Neuronal stem cell (in vitro differentiated cells): ENCODE measurements at regions not wholly inside any gene's neighbourhood (a gene's known extent, or its start where the extent isn't known, plus 50 kb on each side); places are given as distances from the start of the nearest gene placed in this dataset.

ENCODE experiments used
- DNase-seq: peaks from one replicate; pipeline ENCODE4 v3.0.0-alpha.2; 2013; ENCODE audit warnings: low spot score
- H2AFZ ChIP-seq: one replicate; pipeline ENCODE4 v1.6.1; 2013; ENCODE audit warnings: mild to moderate bottlenecking, low read length, inconsistent platforms
- H2AK5ac ChIP-seq: 2 replicates; pipeline ENCODE4 v1.6.1; 2013; ENCODE audit warnings: low read depth, mild to moderate bottlenecking, inconsistent platforms, low read length, moderate library complexity, mixed read lengths
- H2BK120ac ChIP-seq: 2 replicates; pipeline ENCODE4 v1.6.1; 2013; ENCODE audit warnings: low read depth, mild to moderate bottlenecking, inconsistent platforms, low read length, moderate library complexity, mixed read lengths
- H2BK12ac ChIP-seq: one replicate; pipeline ENCODE4 v1.6.1; 2013; ENCODE audit warnings: low read length, inconsistent platforms
- H2BK15ac ChIP-seq: 2 replicates; pipeline ENCODE4 v1.6.1; 2013; ENCODE audit warnings: mild to moderate bottlenecking, low read length, inconsistent platforms, mixed read lengths
- H2BK5ac ChIP-seq: one replicate; pipeline ENCODE4 v1.6.1; 2013; ENCODE audit warnings: inconsistent platforms, mild to moderate bottlenecking, low read length, moderate library complexity
- H3K14ac ChIP-seq: one replicate; pipeline ENCODE4 v1.6.1; 2013; ENCODE audit warnings: low read length, inconsistent platforms
- H3K18ac ChIP-seq: 2 replicates; pipeline ENCODE4 v1.6.1; 2013; ENCODE audit warnings: low read length, inconsistent platforms
- H3K23ac ChIP-seq: 2 replicates; pipeline ENCODE4 v1.6.1; 2013; ENCODE audit warnings: low read depth, mild to moderate bottlenecking, mixed read lengths, low read length, inconsistent platforms; ENCODE audit not compliant: poor library complexity
- H3K27ac ChIP-seq: replicated peaks from 3 replicates; pipeline ENCODE4 v1.5.1; 2013; ENCODE audit warnings: low read length, inconsistent platforms
- H3K27me3 ChIP-seq, 3 experiments: 2 replicates each; pipeline ENCODE4 v1.6.1; 2013; ENCODE audit warnings: low read length in 3 of 3, mild to moderate bottlenecking in 2 of 3, inconsistent platforms in 1 of 3, low read depth in 1 of 3, mixed read lengths in 1 of 3, moderate library complexity in 1 of 3; ENCODE audit not compliant: control insufficient read depth in 3 of 3, insufficient read depth in 3 of 3
- H3K36me3 ChIP-seq, 2 donors: replicated peaks in 1 of 2; 2 replicates each; pipeline ENCODE4 v1.6.1; 2013; ENCODE audit warnings: low read length in 2 of 2; ENCODE audit not compliant: control insufficient read depth in 2 of 2, insufficient read depth in 2 of 2
- H3K4ac ChIP-seq: 2 replicates; pipeline ENCODE4 v1.6.1; 2013; ENCODE audit warnings: inconsistent platforms, mild to moderate bottlenecking, low read length, moderate library complexity
- H3K4me1 ChIP-seq, 2 donors: 1 replicate in 1 of 2; 2 replicates in 1 of 2; pipeline ENCODE4 v1.6.1; 2013; ENCODE audit warnings: low read length in 2 of 2, low read depth in 1 of 2; ENCODE audit not compliant: control insufficient read depth in 2 of 2, insufficient read depth in 1 of 2
- H3K4me2 ChIP-seq: one replicate; pipeline ENCODE4 v1.6.1; 2013; ENCODE audit warnings: mild to moderate bottlenecking, low read length, inconsistent platforms; ENCODE audit not compliant: insufficient read depth, poor library complexity, severe bottlenecking
- H3K4me3 ChIP-seq, 2 donors: 2 replicates each; pipeline ENCODE4 v1.5.1; 2013; ENCODE audit warnings: low read length in 2 of 2, mild to moderate bottlenecking in 2 of 2, inconsistent platforms in 1 of 2, moderate library complexity in 1 of 2
- H3K79me1 ChIP-seq: one replicate; pipeline ENCODE4 v1.6.1; 2013; ENCODE audit warnings: low read depth, mild to moderate bottlenecking, inconsistent platforms, low read length, moderate library complexity
- H3K9ac ChIP-seq: one replicate; pipeline ENCODE4 v1.6.1; 2013; ENCODE audit warnings: mild to moderate bottlenecking, low read depth, low read length, inconsistent platforms; ENCODE audit not compliant: poor library complexity
- H3K9me3 ChIP-seq, 2 donors: replicated peaks in 1 of 2; 2 replicates each; pipeline versions ENCODE3 to v1.6.1; 2013; ENCODE audit warnings: low read length in 2 of 2, mild to moderate bottlenecking in 2 of 2, inconsistent platforms in 1 of 2, low read depth in 1 of 2, mixed read lengths in 1 of 2, moderate library complexity in 1 of 2; ENCODE audit not compliant: control insufficient read depth in 2 of 2, insufficient read depth in 1 of 2
- H4K8ac ChIP-seq: one replicate; pipeline ENCODE4 v1.6.1; 2013; ENCODE audit warnings: low read depth, mild to moderate bottlenecking, inconsistent platforms, low read length, moderate library complexity
- H4K91ac ChIP-seq: one replicate; pipeline ENCODE4 v1.6.1; 2013; ENCODE audit warnings: low read length, low read depth, mild to moderate bottlenecking, inconsistent platforms; ENCODE audit not compliant: poor library complexity
- WGBS, 2 donors: extraction: QIAGEN DNeasy Blood & Tissue Kit; methylation state at CpG; one replicate each; pipeline ENCODE4 v1.1.7; 2013; ENCODE audit warnings: missing lambda C conversion rate in 2 of 2, mixed read lengths in 1 of 2; ENCODE audit not compliant: insufficient read length in 2 of 2, insufficient replicate concordance in 1 of 2; ENCODE audit errors: extremely low coverage in 2 of 2; 5-methylcytosine and 5-hydroxymethylcytosine counted together

DNA sequence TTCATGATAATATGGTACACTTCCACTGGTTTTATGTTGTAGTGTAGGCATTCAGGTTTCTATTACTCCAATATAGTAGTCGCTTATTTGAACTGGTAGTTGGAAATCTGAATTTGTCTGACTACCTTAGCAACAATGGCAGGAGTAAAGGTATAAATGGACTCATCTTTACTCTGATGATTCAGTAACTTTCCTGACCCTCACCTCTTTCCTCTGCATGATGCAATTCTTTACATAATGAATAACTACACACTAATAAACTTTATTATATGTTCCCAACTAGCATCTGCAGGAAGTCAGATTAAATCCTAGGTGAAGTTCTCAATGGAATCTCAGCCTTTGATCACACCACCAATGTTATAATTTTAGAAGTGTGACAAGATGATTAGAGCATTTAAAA is 70.5 kb upstream of the ATP2B1 start:
- Histone ChIP-seq H2AK5ac (no peak overlapping the region), H2BK120ac (no peak overlapping the region), H3K23ac (no peak overlapping the region), H3K4me3 (no peak overlapping the region), H2AFZ (no peak overlapping the region), H3K27ac (no peak overlapping the region), H3K9me3 (no peaks in the 10 kb centered on the region), H4K8ac (no peak overlapping the region), H3K4ac (no peak overlapping the region), H2BK12ac (no peak overlapping the region), H2BK15ac (no peak overlapping the region), H3K14ac (no peak overlapping the region), H2BK5ac (no peak overlapping the region), H3K18ac (no peak overlapping the region), H3K79me1 (no peaks in the 10 kb centered on the region), H4K91ac (no peak overlapping the region), H3K27me3 (no peaks in the 10 kb centered on the region), H3K4me2 (no peak overlapping the region), H3K9ac (no peak overlapping the region), H3K36me3 (no peaks in the 10 kb centered on the region), H3K4me1 (peaks cover 2% of the 10 kb centered on the region in 2 donors)
- no peak for DNase-seq
- no CpG with 5 or more reads among the region's 1 CpG for WGBS, 2 donors

DNA sequence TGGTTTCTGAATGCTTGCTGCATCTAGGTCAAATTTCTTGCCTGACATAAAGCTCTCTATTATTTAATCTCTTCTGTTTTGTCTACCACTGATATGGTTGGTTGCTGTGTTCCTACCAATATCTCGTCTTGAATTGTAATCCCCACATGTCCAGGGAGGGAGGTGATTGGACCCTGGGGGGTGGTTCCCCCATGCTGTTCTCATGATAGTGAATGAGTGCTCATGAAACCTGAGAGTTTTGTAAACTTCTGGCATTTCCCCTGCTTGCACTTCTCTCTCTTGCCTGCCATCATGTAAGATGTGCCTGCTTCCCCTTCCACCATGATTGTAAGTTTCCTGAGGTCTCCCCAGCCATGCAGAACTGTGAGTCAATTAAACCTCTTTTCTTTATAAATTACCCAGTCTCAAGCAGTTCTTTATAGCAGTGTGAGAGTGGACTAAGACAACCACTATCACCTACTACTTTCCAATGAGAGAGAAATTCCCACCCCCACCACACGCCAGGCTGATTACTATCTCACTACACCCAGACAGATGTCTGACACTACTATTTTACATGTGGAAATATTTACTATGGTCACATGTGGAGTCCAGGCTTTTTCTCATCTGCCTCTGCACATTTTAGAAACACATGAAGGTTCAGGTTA is 69.2 kb upstream of the ATP2B1 start:
- Histone ChIP-seq H3K23ac (no peak overlapping the region), H2BK12ac (no peak overlapping the region), H3K4ac (no peak overlapping the region), H2BK15ac (no peak overlapping the region), H3K36me3 (peaks cover 0 to 2% of the 10 kb centered on the region in 2 donors), H4K91ac (no peak overlapping the region), H3K27me3 (no peaks in the 10 kb centered on the region), H3K79me1 (no peaks in the 10 kb centered on the region), H2AFZ (no peak overlapping the region), H4K8ac (no peak overlapping the region), H3K27ac (no peak overlapping the region), H3K18ac (no peak overlapping the region), H3K4me3 (no peak overlapping the region), H3K9me3 (peaks cover 0 to 2% of the 10 kb centered on the region in 2 donors), H2BK5ac (no peak overlapping the region), H3K4me1 (peaks cover 0 to 2% of the 10 kb centered on the region in 2 donors), H2AK5ac (no peak overlapping the region), H3K4me2 (no peak overlapping the region), H2BK120ac (no peak overlapping the region), H3K9ac (no peak overlapping the region), H3K14ac (no peak overlapping the region)
- no CpG with 5 or more reads among the region's 2 CpGs for WGBS, 2 donors
- DNase-seq = no peak

DNA sequence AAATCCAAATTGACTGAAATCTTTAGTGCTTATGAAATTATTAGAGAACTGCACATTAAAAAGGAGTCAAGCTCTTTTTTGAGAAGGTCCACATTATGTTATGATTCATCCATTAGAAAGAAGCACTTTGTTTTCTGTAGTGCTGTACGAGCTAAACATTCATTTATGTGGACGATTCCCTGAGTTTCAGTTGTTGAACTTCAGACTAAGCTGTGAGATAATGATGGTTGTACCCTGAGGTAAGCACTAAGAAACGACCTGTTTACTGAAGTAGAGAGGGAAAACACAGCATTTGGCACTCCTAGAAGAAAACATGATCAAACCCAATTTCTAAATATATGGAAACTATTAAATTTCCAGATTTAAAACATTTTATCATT is 67.3 kb upstream of the ATP2B1 start:
- no peak overlapping the region for H2BK15ac ChIP-seq
- H4K91ac ChIP-seq = no peak overlapping the region
- H2BK12ac ChIP-seq = no peak overlapping the region
- H3K4me1 ChIP-seq = peaks cover 0 to 2% of the 10 kb centered on the region in 2 donors
- H3K36me3 ChIP-seq = peaks cover 0 to 2% of the 10 kb centered on the region in 2 donors
- no peak for DNase-seq
- H3K9ac ChIP-seq = no peak overlapping the region
- H3K18ac ChIP-seq = no peak overlapping the region
- H3K9me3 ChIP-seq = peaks cover 0 to 2% of the 10 kb centered on the region in 2 donors
- no CpG with 5 or more reads among the region's 3 CpGs for WGBS, 2 donors
- no peak overlapping the region for H3K4me2 ChIP-seq
- H3K23ac ChIP-seq = no peak overlapping the region
- H2BK5ac ChIP-seq = no peak overlapping the region
- H3K14ac ChIP-seq = no peak overlapping the region
- H2AFZ ChIP-seq = no peak overlapping the region
- H3K79me1 ChIP-seq = no peaks in the 10 kb centered on the region
- H3K27me3 ChIP-seq = no peaks in the 10 kb centered on the region
- no peak overlapping the region for H3K4me3 ChIP-seq
- no peak overlapping the region for H3K4ac ChIP-seq
- no peak overlapping the region for H4K8ac ChIP-seq
- H2BK120ac ChIP-seq = no peak overlapping the region
- H2AK5ac ChIP-seq = no peak overlapping the region
- no peak overlapping the region for H3K27ac ChIP-seq

DNA sequence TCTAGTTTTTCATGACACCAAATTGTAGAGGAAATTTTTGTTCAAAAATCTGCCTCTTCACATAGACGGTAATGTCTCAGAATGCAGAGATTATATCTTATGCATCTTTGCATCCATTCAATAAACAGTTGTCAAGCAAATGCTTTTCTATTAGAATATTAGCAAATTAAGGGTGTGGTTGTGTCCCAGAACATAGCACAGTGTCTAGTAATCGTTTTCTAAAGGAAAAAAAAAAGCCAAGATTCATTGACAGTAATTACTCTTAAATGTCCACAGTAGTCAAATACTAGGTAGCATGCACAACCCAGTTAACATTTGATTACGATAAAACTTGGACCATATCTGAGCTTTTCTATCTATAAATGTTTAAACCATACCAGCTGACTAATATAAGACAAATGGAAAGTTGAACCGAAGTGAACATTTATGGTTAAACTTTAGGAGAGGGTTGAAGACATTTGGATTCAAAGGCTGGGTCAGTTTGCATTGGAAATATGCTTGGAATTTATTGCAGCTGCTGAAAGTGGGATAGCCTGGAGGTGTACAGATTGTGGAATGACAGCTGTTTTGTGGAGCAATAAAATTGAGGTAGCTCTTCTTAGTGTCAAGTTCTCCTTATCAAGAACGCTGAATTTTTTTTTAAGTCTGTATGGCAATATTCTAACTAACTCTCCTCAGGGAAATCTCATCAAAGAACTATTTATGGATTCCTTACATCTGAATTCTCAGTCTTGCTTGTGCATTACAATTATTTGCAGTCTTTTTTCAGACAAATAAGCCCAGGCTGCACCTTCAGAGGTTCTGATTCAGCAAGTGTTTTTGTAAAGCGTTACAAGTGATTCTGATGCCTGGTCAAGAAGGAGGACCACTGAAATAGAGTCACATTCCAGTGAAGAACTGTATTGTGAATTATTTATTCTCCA is 66.7 kb upstream of the ATP2B1 start:
- Histone ChIP-seq H3K4me2 (no peak overlapping the region), H2BK120ac (no peak overlapping the region), H3K18ac (no peak overlapping the region), H3K9me3 (peaks cover 0 to 2% of the 10 kb centered on the region in 2 donors), H2BK5ac (no peak overlapping the region), H3K36me3 (peaks cover 0 to 2% of the 10 kb centered on the region in 2 donors), H2BK12ac (no peak overlapping the region), H4K8ac (no peak overlapping the region), H4K91ac (no peak overlapping the region), H3K14ac (no peak overlapping the region), H2AFZ (no peak overlapping the region), H3K79me1 (no peaks in the 10 kb centered on the region), H3K23ac (no peak overlapping the region), H3K4ac (no peak overlapping the region), H2BK15ac (no peak overlapping the region), H3K27me3 (no peaks in the 10 kb centered on the region), H3K27ac (no peak overlapping the region), H3K4me3 (no peak overlapping the region), H2AK5ac (no peak overlapping the region), H3K9ac (no peak overlapping the region), H3K4me1 (peaks cover 0 to 2% of the 10 kb centered on the region in 2 donors)
- WGBS, 2 donors = no CpG with 5 or more reads among the region's 6 CpGs
- DNase-seq = no peak
